Stimulated activated CD8-positive, alpha-beta memory T cell treated with anti-CD3 and anti-CD28 coated beads, Interleukin-12 subunit alpha, Interleukin-12 subunit beta, amount 100 ng/mL, for 24 hours (primary cell): ENCODE measurements at regions not wholly inside any gene's neighbourhood (a gene's known extent, or its start where the extent isn't known, plus 50 kb on each side); places are given as distances from the start of the nearest gene placed in this dataset.
"Not testable (repeated sequence)": the region's sequence is repeated elsewhere in the genome, so short reads cannot be mapped to it uniquely, and the experiment has no call there.

Source experiments
- DNase-seq: peaks from one replicate; pipeline ENCODE4 v3.0.0-alpha.2; 2020; ENCODE audit errors: extremely low read depth

GRCh38 chr1:224533517-224533916 lies 82.6 kb upstream of the CNIH3 start:
- no peak for DNase-seq

GRCh38 chr1:224534731-224535130 lies 81.4 kb upstream of the CNIH3 start:
- DNase-seq, result no peak

DNA sequence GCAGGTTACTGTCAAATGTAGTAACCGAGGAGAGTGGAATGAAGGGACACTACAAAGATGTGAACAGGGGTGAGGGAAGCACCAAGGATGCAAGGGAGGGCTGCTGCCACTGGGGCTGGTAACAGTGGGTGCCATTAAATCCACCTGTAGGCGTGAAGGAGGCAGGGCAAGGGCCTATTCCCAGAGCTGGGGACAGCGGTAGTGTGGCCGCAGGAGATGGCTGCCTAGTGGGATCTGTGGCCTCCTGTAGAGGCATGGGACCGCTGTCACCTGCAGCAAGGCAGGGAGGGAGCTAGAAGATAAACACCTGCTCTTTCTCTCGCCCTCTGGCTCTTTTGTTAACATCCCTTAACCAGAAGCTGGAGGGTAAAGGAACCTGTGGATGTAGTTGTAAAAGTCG lies 80.5 kb upstream of the CNIH3 start:
- DNase-seq, result no peak

DNA sequence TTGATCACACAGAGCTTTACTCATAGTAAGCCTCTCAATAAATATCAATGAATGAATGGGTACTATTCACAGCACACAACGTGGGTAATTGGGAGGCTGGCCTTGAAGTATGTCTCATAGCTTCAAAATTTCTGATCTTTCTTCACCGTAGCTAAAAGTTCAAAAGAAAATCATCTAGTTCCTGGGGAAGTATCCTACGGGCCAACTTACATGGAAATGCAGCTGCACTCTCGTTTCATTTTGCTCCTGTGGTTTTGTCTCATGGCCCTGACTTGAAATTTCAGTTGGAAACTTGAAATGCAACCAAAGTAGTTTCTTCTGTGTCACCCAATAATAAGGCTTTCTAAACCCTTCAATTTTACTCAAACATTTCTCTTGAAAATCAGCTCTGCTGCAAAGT lies 76.1 kb upstream of the CNIH3 start:
- no peak for DNase-seq

GRCh38 chr1:224540535-224540934 lies 75.6 kb upstream of the CNIH3 start:
- DNase-seq, result no peak

- no peak for DNase-seq
Observed at GRCh38 chr1:224541072-224541790, 74.9 kb upstream of the CNIH3 start.

- no peak for DNase-seq
Observed at GRCh38 chr1:224541901-224542630, 74.1 kb upstream of the CNIH3 start.

- no peak for DNase-seq
Observed at GRCh38 chr1:224542783-224543440, 73.2 kb upstream of the CNIH3 start.

DNA sequence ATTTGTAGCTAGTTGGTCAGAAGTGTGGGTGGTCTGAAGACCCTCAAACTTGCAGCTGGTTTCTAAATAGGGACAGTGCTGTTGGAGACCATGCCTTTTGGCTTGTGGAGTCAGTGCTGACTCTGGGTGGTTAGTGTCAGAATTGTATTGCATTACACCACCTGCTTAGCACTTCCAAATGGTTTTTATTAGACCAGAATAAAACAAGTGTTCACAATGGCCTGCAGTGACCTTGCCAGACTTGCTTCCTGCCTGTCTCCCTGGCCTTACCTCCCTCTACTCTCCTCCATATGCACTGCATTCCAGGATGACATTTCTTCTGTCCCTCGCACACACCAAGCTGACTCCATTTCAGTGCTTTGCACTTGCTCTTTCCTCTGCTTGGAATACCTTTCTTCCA lies 72.7 kb upstream of the CNIH3 start:
- DNase-seq, result no peak

DNA sequence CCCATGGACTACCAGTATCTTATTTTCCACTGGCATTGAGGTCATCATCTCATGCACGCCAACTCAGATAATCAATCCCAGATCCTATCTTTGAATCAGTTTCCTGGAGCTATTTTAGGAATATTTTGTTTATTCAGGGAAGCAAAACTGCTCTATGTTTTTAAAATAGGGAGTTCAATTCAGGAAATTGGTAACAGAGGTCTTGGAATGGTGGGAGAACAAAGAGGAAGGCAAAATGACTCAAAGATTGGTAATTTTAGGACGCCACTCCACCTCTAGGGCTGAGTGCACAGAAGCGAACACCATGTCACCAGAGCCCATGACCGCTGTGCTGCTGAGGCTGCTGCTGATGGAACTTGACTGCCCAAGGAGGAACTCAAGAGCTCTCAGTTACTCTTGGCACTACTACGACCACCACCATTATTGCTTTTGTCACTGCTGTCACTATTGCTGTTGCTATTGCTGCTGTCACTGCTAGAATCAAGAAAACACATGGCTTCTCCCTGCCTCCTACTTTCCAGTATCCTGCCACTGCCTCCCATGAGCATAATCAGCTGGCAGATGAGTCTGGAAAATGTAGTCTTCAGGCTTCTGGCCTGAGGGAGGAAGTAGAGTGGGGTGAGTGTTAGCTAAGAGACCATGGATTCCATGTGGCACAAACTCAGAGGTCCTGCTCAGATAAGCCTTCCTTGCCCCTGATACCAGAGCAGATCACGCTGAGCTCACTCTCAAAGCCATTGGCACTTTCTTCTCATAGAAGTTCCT lies 71.6 kb upstream of the CNIH3 start:
- no peak for DNase-seq

DNA sequence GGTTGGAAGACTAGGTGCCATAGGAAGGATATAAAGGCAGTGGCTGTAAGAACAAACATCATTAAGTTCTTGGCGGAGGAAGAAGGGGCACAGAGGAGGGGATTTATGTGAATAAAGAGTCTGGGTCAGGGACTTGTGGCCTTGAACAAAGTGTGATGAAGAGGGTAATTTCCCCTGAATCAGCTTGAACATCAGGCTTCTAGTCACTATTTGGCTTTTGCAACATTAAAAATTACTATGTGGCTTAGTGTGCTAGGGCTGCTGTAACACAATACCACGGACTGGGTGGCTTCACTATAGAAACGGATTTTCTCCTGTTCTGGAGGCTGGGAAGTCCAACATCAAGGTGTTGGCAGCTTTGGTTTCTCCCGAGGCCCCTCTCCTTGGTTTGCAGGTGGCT lies 70.5 kb upstream of the CNIH3 start:
- no peak for DNase-seq

DNA sequence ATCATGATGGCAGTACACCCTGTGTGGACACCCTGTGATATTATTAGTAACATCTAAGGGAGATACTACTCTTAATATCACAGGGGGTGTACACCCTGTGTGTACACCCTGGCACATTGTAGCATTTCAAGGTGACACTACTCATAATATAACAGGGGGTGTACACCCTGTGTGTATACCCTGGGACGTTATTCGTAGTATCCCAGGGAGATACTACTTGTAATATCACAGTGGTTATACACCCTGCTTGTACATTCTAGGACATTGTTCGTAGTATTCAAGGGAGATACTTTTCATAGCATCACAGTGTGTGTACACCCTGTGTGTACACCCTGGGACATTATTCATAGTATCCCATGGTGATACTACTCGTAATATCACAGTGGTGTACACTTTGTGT lies 67.4 kb upstream of the CNIH3 start:
- DNase-seq, result no peak

GRCh38 chr1:224551189-224551588 lies 64.9 kb upstream of the CNIH3 start:
- not testable (repeated sequence) for DNase-seq

- no peak for DNase-seq
Observed at GRCh38 chr1:224554056-224554455, 62.1 kb upstream of the CNIH3 start.

DNA sequence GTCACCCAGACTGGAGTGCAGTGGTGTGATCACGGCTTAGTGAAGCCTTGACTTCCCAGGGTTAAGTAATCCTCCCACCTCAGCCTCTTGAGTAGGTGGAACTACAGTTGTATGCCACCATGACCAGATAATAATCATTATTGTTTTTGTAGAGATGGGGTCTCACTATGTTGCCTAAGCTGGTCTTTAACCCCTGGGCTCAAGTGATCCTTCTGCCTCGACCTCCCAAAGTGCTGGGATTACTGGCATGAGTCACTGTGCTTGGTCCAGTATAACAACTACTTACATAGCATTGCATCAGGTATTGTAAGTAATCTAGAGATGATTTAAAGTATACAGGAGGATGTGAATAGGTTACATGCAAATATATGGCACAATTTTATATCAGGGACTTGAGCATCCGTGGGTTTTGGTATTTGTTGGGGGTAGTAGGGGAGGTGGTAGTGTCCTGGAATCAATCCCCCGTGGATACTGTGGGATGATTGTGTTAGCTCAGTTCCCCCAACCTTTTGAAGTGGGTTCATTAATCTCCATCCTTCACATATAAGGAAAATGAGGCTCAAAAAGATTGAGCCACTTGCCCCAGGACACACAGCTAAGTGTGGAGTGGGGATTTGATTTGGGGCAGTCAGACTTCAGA lies 61.4 kb upstream of the CNIH3 start:
- DNase-seq, result no peak

DNA sequence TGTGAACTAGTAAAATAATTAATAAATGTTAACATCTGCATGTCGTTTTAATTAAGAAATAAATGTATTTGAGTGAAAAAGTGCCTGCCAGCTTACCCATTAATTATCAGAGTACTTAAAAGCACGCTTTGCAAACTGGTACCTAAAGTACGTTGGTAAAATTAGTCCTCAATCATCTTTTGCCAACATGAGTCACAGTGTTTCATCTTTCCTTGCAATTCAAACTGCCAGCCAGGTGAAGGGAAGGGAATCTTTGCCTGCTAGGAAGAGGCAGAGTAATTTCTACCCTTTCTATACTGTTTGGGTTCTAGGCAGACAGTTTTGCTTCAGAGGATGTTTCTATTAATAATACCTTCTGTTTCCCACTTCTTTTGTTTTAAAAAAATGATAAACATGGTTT lies 57.2 kb upstream of the CNIH3 start:
- no peak for DNase-seq

- DNase-seq, result no peak
Observed at GRCh38 chr1:224559981-224560728, 56.0 kb upstream of the CNIH3 start.

DNA sequence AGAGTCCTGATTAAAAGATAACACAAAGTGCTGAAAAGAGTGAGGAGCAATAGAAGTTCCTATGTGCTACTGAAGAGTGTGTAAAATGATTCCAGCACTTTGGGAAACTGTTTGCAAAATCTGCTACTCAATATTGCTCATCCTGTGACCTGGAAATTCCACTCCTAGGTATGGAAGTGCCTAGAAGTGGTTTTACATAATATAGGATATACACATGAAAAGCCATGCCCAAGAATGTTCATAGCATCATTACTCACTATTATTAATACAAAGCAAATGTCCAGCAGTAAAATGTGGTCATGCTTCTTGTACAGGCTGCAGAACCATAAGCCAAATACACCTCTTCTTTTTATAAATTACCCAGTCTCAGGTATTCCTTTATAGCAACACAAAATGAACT lies 53.2 kb upstream of the CNIH3 start:
- not testable (repeated sequence) for DNase-seq

DNA sequence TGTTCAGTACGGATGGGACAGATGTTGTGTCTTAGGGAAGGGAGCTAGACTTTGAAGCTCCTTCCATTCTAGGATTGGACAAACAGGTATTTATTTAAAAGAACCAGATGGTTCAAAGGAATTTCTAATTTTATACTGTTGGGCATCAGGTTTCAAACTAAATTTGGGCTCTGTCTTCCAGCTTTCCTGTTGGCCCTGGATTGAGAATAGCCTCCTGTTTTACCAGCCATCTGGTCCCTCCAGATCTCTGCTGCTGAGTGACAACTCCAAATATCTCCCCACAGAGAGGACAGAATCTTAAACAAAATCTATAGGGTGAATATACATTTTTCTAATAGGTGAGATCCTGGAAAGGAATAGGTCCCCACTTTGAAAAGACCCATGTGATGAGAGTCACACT lies 52.5 kb upstream of the CNIH3 start:
- no peak for DNase-seq

- DNase-seq, result no peak
Observed at GRCh38 chr1:224564454-224565084, 51.5 kb upstream of the CNIH3 start.

- no peak for DNase-seq
Observed at GRCh38 chr1:224565186-224565585, 50.9 kb upstream of the CNIH3 start.
